Left lung (tissue), 4 donors: ENCODE measurements at regions not wholly inside any gene's neighbourhood (a gene's known extent, or its start where the extent isn't known, plus 50 kb on each side); places are given as distances from the start of the nearest gene placed in this dataset.

ENCODE experiments used
- ATAC-seq: fragments of 200-7000 bp; cut with Tn5 transposase; one replicate; pipeline ENCODE4 v1.9.1; 2020; ENCODE audit warnings: moderate library complexity
- DNase-seq, 4 donors: peaks; one replicate each; pipeline ENCODE4 v3.0.0-alpha.2; 2013 to 2020
- H3K27ac ChIP-seq, 2 donors: fragments of 200-600 bp; sonication (generic) in 1 of 2; one replicate each; pipeline versions ENCODE4 v1.5.0 to v1.8.0; 2020 to 2021
- H3K27me3 ChIP-seq, 2 donors: fragments of 200-600 bp; sonication (generic) in 1 of 2; one replicate each; pipeline versions ENCODE4 v1.5.0 to v1.8.0; 2020 to 2021
- H3K36me3 ChIP-seq, 2 donors: fragments of 200-600 bp; sonication (generic) in 1 of 2; one replicate each; pipeline versions ENCODE4 v1.5.0 to v1.8.0; 2020 to 2021
- H3K4me1 ChIP-seq, 2 donors: fragments of 200-600 bp; one replicate each; pipeline ENCODE4 v1.8.0; 2021
- H3K4me3 ChIP-seq, 2 donors: fragments of 200-600 bp; sonication (generic) in 1 of 2; one replicate each; pipeline versions ENCODE4 v1.5.0 to v1.8.0; 2020 to 2021; ENCODE audit warnings: mild to moderate bottlenecking in 1 of 2
- H3K9me3 ChIP-seq, 2 donors: fragments of 200-600 bp; sonication (generic) in 1 of 2; one replicate each; pipeline versions ENCODE4 v1.5.0 to v1.8.0; 2020 to 2021
- CTCF ChIP-seq, 2 donors: fragments of 200-600 bp; sonication (generic) in 1 of 2; IDR thresholded peaks; one replicate each; pipeline versions ENCODE4 v1.5.0 to v1.8.0; 2021; ENCODE audit warnings: antibody characterized with exemption in 2 of 2
- intact Hi-C, 2 donors: fragments of 100-400 bp; cut with DNase I; formaldehyde crosslinking; loops; one replicate each; pipeline versions ENCODE4 v1.11.2 to v1.14.2; 2022
- donor health status: DM: no; HTN: yes; CAD: no.
- donor health status: DM: no; HTN: no; CAD: no.

DNA sequence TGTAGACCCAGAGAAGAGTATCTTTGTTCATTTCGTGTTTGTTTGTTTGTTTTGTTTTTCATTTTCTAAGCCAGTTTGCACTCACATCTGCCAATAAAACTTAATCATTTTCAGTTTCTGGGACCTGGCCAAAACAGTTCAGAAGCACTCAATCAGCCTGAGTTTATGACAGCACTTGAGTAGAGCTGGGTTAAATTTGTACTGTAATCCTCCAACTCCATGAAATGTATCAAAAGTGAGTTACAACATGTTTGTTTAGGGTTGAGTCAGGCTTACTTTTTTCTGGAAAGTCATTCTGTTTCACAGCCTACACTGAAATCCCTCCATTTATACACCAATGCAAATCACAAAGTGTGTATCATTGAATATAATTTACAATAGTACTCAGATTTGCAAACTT is 91.9 kb downstream of the ZWINT start:
- H3K36me3 ChIP-seq, result no peaks in the 10 kb centered on the region
- intact Hi-C loops, result no loop called here
- ATAC-seq (no peak), DNase-seq (no peak)
- H3K4me1 ChIP-seq, result no peaks in the 10 kb centered on the region
- no peaks in the 10 kb centered on the region for H3K9me3 ChIP-seq
- TF ChIP-seq CTCF (IDR thresholded peaks at IDR 0.05), result no peak
- no peak overlapping the region for H3K27ac ChIP-seq
- no peak overlapping the region for H3K4me3 ChIP-seq
- no peaks in the 10 kb centered on the region for H3K27me3 ChIP-seq

DNA sequence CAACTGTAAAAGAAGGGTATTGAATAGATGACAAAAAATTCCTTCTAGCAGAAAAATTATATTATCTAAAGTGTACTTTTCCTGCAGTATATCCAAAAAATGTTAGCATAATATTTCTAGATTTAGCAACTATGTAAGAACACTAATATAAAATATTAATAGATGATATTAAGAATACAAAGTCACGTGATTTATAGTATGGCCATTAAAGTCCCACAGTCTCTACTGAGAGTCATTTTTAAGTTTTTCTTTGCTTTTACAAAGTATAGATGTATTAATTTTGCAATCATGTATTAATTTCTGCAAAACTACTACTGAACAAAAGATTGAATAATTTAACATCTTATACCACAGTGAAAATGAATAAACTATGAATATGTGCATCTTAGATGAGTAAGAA is 94.9 kb downstream of the ZWINT start:
- DNase-seq (no peak), ATAC-seq (no peak)
- Histone ChIP-seq H3K27ac (no peak overlapping the region), H3K4me3 (no peak overlapping the region), H3K4me1 (no peaks in the 10 kb centered on the region), H3K36me3 (no peaks in the 10 kb centered on the region), H3K9me3 (no peaks in the 10 kb centered on the region), H3K27me3 (no peaks in the 10 kb centered on the region)
- intact Hi-C loops, result no loop called here
- TF ChIP-seq CTCF (IDR thresholded peaks at IDR 0.05), result no peak

GRCh38 chr10:56258991-56259390 is 102.1 kb downstream of the ZWINT start:
- Histone ChIP-seq H3K9me3 (peaks cover 0 to 12% of the 10 kb centered on the region in 2 donors), H3K27me3 (no peaks in the 10 kb centered on the region), H3K4me1 (no peaks in the 10 kb centered on the region), H3K27ac (no peak overlapping the region), H3K4me3 (no peak overlapping the region), H3K36me3 (no peaks in the 10 kb centered on the region)
- TF ChIP-seq CTCF (IDR thresholded peaks at IDR 0.05), result no peak
- intact Hi-C loops, result no loop called here
- no peak for DNase-seq
- ATAC-seq, result no peak

- H3K4me3 ChIP-seq, result no peak overlapping the region
- intact Hi-C loops, result no loop called here
- H3K27me3 ChIP-seq, result no peaks in the 10 kb centered on the region
- no peak for TF ChIP-seq CTCF (IDR thresholded peaks at IDR 0.05)
- H3K4me1 ChIP-seq, result no peaks in the 10 kb centered on the region
- H3K27ac ChIP-seq, result no peak overlapping the region
- H3K36me3 ChIP-seq, result no peaks in the 10 kb centered on the region
- DNase-seq (no peak), ATAC-seq (no peak)
- H3K9me3 ChIP-seq, result peaks cover 0 to 12% of the 10 kb centered on the region in 2 donors
Measured at GRCh38 chr10:56258378-56258777, 102.7 kb downstream of the ZWINT start.

GRCh38 chr10:56255298-56255697 is 105.8 kb downstream of the ZWINT start:
- TF ChIP-seq CTCF (IDR thresholded peaks at IDR 0.05), result no peak
- no peak for ATAC-seq
- Histone ChIP-seq H3K9me3 (peaks cover 0 to 12% of the 10 kb centered on the region in 2 donors), H3K4me1 (no peaks in the 10 kb centered on the region), H3K27me3 (no peaks in the 10 kb centered on the region), H3K4me3 (no peak overlapping the region), H3K27ac (no peak overlapping the region), H3K36me3 (no peaks in the 10 kb centered on the region)
- intact Hi-C loops, result no loop called here
- DNase-seq, result no peak
